A673 (cell line): ENCODE measurements at regions not wholly inside any gene's neighbourhood (a gene's known extent, or its start where the extent isn't known, plus 50 kb on each side); places are given as distances from the start of the nearest gene placed in this dataset.

Experiments used
- BruUV-seq: library from RNA; stranded (reverse); fragments of 400-500 nt; replicated peaks from 2 replicates; lab custom pipeline; 2021; lab: Mats Ljungman, UMichigan
- CTCF ChIA-PET: fragments of 300-600 bp; sonication (Branson Sonifier 250); formaldehyde crosslinking; loops from one replicate; lab custom pipeline; 2022; ENCODE audit warnings: antibody characterized with exemption; lab: Charles Lee
- POLR2A ChIA-PET: fragments of 300-600 bp; sonication (Branson Sonifier 250); formaldehyde crosslinking; loops from one replicate; lab custom pipeline; 2022; ENCODE audit warnings: antibody characterized with exemption; ENCODE audit not compliant: low non-redundant PET; lab: Charles Lee
- DNase-seq: peaks from one replicate; pipeline ENCODE4 v3.0.0-alpha.2; 2015; ENCODE audit warnings: low spot score
- H3K27ac ChIP-seq: fragments of 200-600 bp; sonication (generic); 2 replicates; pipeline ENCODE4 v1.5.1; 2016; ENCODE audit warnings: mixed run types, low read depth, mild to moderate bottlenecking, mixed read lengths, antibody characterized with exemption, low read length; ENCODE audit not compliant: poor library complexity, severe bottlenecking
- H3K27me3 ChIP-seq: fragments of 200-600 bp; sonication (generic); replicated peaks from 2 replicates; pipeline ENCODE4 v1.6.1; 2017; ENCODE audit warnings: mixed run types, low read depth, mild to moderate bottlenecking, mixed read lengths, antibody characterized with exemption, low read length; ENCODE audit not compliant: insufficient read depth, poor library complexity
- H3K36me3 ChIP-seq: fragments of 200-600 bp; sonication (generic); 2 replicates; pipeline ENCODE4 v1.6.1; 2016; ENCODE audit warnings: mixed run types, mild to moderate bottlenecking, mixed read lengths, antibody characterized with exemption, low read length; ENCODE audit not compliant: insufficient read depth, poor library complexity, severe bottlenecking
- H3K4me1 ChIP-seq: fragments of 200-600 bp; sonication (generic); 2 replicates; pipeline ENCODE4 v1.6.1; 2017; ENCODE audit warnings: mixed run types, mild to moderate bottlenecking, mixed read lengths, antibody characterized with exemption, low read length; ENCODE audit not compliant: insufficient read depth, poor library complexity, severe bottlenecking
- H3K4me3 ChIP-seq: fragments of 200-600 bp; sonication (generic); 2 replicates; pipeline ENCODE4 v1.5.1; 2016; ENCODE audit warnings: low read depth, mixed run types, mild to moderate bottlenecking, mixed read lengths, low read length; ENCODE audit not compliant: poor library complexity, severe bottlenecking
- H3K9me3 ChIP-seq: fragments of 200-600 bp; sonication (generic); 2 replicates; pipeline ENCODE4 v1.6.1; 2016; ENCODE audit warnings: mixed run types, low read depth, mild to moderate bottlenecking, mixed read lengths, antibody characterized with exemption, low read length; ENCODE audit not compliant: poor library complexity, severe bottlenecking
- CTCF ChIP-seq: fragments of 300-800, 200-600 bp; sonication (generic); conservative IDR thresholded peaks from 2 replicates; pipeline ENCODE4 v1.5.1; 2017; ENCODE audit warnings: low read depth, mild to moderate bottlenecking, antibody characterized with exemption, low read length, moderate library complexity, mixed read lengths
- EZH2 ChIP-seq: fragments of 200-600 bp; sonication (generic); IDR thresholded peaks from 2 replicates; pipeline ENCODE4 v1.6.1; 2017; ENCODE audit warnings: borderline replicate concordance, low read depth, mild to moderate bottlenecking, mixed read lengths, antibody characterized with exemption, low read length; ENCODE audit not compliant: poor library complexity, severe bottlenecking
- intact Hi-C: fragments of 100-400 bp; cut with micrococcal nuclease; formaldehyde crosslinking; loops from one replicate; pipeline ENCODE4 v1.10.0; 2022; ENCODE audit not compliant: unreplicated experiment

- no peaks in the 10 kb centered on the region for H3K36me3 ChIP-seq
- H3K4me3 ChIP-seq, result no peak overlapping the region
- BruUV-seq, result no TSS peak
- peaks cover 7% of the 10 kb centered on the region for H3K27me3 ChIP-seq
- intact Hi-C loops, result no loop called here
- ChIA-PET POLR2A (no interaction called here), CTCF (no interaction called here)
- DNase-seq, result no peak
- TF ChIP-seq CTCF (no peak), EZH2 (no peak)
- H3K4me1 ChIP-seq, result no peaks in the 10 kb centered on the region
- no peak overlapping the region for H3K27ac ChIP-seq
- H3K9me3 ChIP-seq, result no peaks in the 10 kb centered on the region
These were observed 134.3 kb upstream of the C1orf174 start for GRCh38 chr1:4034318-4034887.

- TF ChIP-seq EZH2 (no peak), CTCF (no peak)
- H3K27me3 ChIP-seq, result peaks cover 54% of the 10 kb centered on the region
- no TSS peak for BruUV-seq
- DNase-seq, result no peak
- no peaks in the 10 kb centered on the region for H3K4me1 ChIP-seq
- CTCF ChIA-PET, result no interaction called here
- H3K9me3 ChIP-seq, result no peaks in the 10 kb centered on the region
- H3K27ac ChIP-seq, result no peak overlapping the region
- intact Hi-C loops, result no loop called here
- POLR2A ChIA-PET, result no interaction called here
- no peak overlapping the region for H3K4me3 ChIP-seq
- no peaks in the 10 kb centered on the region for H3K36me3 ChIP-seq
These were observed 144.9 kb upstream of the C1orf174 start for GRCh38 chr1:4044967-4045366.

GRCh38 chr1:4045397-4046010 lies 145.4 kb upstream of the C1orf174 start:
- BruUV-seq, result no TSS peak
- Histone ChIP-seq H3K4me1 (no peaks in the 10 kb centered on the region), H3K9me3 (no peaks in the 10 kb centered on the region), H3K27ac (no peak overlapping the region), H3K27me3 (peaks cover 54% of the 10 kb centered on the region), H3K36me3 (no peaks in the 10 kb centered on the region), H3K4me3 (no peak overlapping the region)
- ChIA-PET POLR2A (no interaction called here), CTCF (no interaction called here)
- intact Hi-C loops, result no loop called here
- TF ChIP-seq EZH2 (no peak), CTCF (no peak)
- DNase-seq, result no peak
